WERI-Rb-1 (cell line): ENCODE measurements at regions not wholly inside any gene's neighbourhood (a gene's known extent, or its start where the extent isn't known, plus 50 kb on each side); places are given as distances from the start of the nearest gene placed in this dataset.

Experiments
- DNase-seq: peaks from one replicate; pipeline ENCODE4 v3.0.0-alpha.2; 2020
- H3K27ac ChIP-seq: fragments of 250-450 bp; sonication (Bioruptor Pico); 2 replicates; pipeline ENCODE4 v1.5.1; 2020; ENCODE audit warnings: mild to moderate bottlenecking, moderate library complexity
- H3K27me3 ChIP-seq: fragments of 250-450 bp; sonication (Bioruptor Pico); 2 replicates; pipeline ENCODE4 v1.5.1; 2021; ENCODE audit warnings: mild to moderate bottlenecking, low read depth, moderate library complexity; ENCODE audit not compliant: insufficient read depth, severe bottlenecking
- H3K36me3 ChIP-seq: fragments of 250-450 bp; sonication (Bioruptor Pico); 2 replicates; pipeline ENCODE4 v1.5.1; 2020; ENCODE audit warnings: mild to moderate bottlenecking, moderate library complexity
- H3K4me3 ChIP-seq: 2 replicates; pipeline ENCODE4 v1.5.1; 2011; ENCODE audit warnings: low read depth, mild to moderate bottlenecking, control low read depth, low read length
- H3K9me3 ChIP-seq: fragments of 250-450 bp; sonication (Bioruptor Pico); 2 replicates; pipeline ENCODE4 v1.5.1; 2021; ENCODE audit warnings: mild to moderate bottlenecking, moderate library complexity; ENCODE audit not compliant: severe bottlenecking
- TF ChIP-seq, protein P1 (sequence below): IDR thresholded peaks from 2 replicates; pipeline ENCODE4 v1.5.1; 2011; ENCODE audit warnings: low read depth, mild to moderate bottlenecking, control low read depth, inconsistent platforms, low read length

GRCh38 chrX:40188573-40189417, 91.0 kb upstream of the BCOR start:
- H3K27ac ChIP-seq: peak overlapping the region; percentile 35
- TF ChIP-seq, protein P1, sequence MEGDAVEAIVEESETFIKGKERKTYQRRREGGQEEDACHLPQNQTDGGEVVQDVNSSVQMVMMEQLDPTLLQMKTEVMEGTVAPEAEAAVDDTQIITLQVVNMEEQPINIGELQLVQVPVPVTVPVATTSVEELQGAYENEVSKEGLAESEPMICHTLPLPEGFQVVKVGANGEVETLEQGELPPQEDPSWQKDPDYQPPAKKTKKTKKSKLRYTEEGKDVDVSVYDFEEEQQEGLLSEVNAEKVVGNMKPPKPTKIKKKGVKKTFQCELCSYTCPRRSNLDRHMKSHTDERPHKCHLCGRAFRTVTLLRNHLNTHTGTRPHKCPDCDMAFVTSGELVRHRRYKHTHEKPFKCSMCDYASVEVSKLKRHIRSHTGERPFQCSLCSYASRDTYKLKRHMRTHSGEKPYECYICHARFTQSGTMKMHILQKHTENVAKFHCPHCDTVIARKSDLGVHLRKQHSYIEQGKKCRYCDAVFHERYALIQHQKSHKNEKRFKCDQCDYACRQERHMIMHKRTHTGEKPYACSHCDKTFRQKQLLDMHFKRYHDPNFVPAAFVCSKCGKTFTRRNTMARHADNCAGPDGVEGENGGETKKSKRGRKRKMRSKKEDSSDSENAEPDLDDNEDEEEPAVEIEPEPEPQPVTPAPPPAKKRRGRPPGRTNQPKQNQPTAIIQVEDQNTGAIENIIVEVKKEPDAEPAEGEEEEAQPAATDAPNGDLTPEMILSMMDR: no peak
- H3K36me3 ChIP-seq: no peaks in the 10 kb centered on the region
- H3K9me3 ChIP-seq: peaks cover 21% of the 10 kb centered on the region
- DNase-seq: peak; percentile 27
- peaks cover 18% of the 10 kb centered on the region for H3K27me3 ChIP-seq
- H3K4me3 ChIP-seq: peak overlapping the region; percentile 8; the same call in 1 of the 2 replicates

- H3K4me3 ChIP-seq: no peak overlapping the region
- no peak for DNase-seq
- H3K27me3 ChIP-seq: peaks cover 19% of the 10 kb centered on the region
- peaks cover 21% of the 10 kb centered on the region for H3K9me3 ChIP-seq
- TF ChIP-seq, protein P1: no peak
- H3K36me3 ChIP-seq: no peaks in the 10 kb centered on the region
- no peak overlapping the region for H3K27ac ChIP-seq
These were observed 87.2 kb upstream of the BCOR start for GRCh38 chrX:40184968-40185367.

DNA sequence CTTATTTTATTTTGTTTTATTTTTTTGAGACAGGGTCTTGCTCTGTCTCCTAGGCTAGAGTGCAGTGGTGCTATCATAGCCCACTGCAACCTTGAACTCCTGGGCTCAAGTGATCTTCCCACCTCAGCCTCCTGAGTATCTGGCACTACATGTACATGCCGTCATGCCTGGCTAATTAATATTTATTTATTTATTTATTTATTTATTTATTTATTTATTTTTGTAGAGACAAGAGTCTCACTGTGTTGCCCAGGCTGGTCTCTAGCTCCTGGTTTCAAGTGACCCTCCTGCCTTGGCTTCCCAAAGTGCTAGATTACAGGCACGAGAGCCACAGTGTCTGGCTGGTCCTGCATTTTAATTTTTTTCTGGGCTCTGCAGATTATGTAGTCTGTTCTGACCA, 84.9 kb upstream of the BCOR start:
- no peak overlapping the region for H3K27ac ChIP-seq
- H3K27me3 ChIP-seq: peaks cover 12% of the 10 kb centered on the region
- DNase-seq: no peak
- H3K36me3 ChIP-seq: no peaks in the 10 kb centered on the region
- H3K4me3 ChIP-seq: no peak overlapping the region
- peaks cover 21% of the 10 kb centered on the region for H3K9me3 ChIP-seq
- TF ChIP-seq, protein P1: no peak

DNA sequence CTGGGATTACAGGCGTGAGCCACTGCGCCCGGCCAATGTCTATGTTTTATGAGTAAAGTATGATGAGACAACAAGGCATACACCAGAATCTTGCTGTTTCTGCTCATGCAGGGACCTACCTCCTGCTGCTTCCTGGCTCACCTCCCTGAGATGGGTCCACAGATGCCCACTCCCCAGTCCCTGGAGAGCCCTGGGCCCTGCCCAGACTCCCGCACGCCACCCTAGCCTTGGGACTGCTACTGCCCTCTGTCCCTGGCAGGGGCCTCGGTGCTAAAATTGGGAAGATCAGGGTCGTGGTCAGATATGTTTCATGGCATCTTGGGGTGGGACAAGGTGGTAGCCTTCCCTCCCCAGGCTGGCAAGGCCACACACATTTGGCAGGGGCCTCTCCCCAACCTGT, 84.3 kb upstream of the BCOR start:
- peaks cover 21% of the 10 kb centered on the region for H3K9me3 ChIP-seq
- TF ChIP-seq, protein P1: no peak
- peaks cover 17% of the 10 kb centered on the region for H3K27me3 ChIP-seq
- H3K27ac ChIP-seq: no peak overlapping the region
- DNase-seq: no peak
- no peak overlapping the region for H3K4me3 ChIP-seq
- H3K36me3 ChIP-seq: no peaks in the 10 kb centered on the region

DNA sequence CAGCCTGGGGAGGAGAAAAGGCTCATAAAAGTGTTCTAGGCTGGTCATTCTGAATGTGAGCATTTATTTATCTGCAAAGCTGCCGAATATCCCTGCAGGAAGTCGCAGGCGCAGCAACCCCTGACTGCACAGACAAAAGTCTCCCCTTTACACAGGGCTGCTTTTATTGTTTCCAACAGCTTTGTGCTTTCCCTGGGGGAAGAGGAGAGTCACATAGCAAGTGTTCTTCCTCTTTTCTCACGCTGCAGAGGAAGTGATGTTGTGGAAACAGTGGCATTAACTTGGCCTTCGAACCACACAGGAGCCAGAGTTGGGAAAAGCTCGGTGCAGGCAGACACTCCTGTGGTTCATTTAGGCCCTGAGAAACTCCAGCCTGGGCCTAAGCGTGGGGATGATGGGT, 81.5 kb upstream of the BCOR start:
- H3K36me3 ChIP-seq: no peaks in the 10 kb centered on the region; the same call in 1 of the 2 replicates
- DNase-seq: no peak
- no peak overlapping the region for H3K27ac ChIP-seq
- peaks cover 20% of the 10 kb centered on the region for H3K9me3 ChIP-seq
- H3K4me3 ChIP-seq: no peak overlapping the region
- TF ChIP-seq, protein P1: no peak
- peaks cover 32% of the 10 kb centered on the region for H3K27me3 ChIP-seq
